GM18909 (cell line): ENCODE measurements at regions not wholly inside any gene's neighbourhood (a gene's known extent, or its start where the extent isn't known, plus 50 kb on each side); places are given as distances from the start of the nearest gene placed in this dataset.

Source experiments
- ATAC-seq: cut with Tn5 transposase; IDR thresholded peaks from one replicate; pipeline ENCODE4 v1.9.1; 2021; ENCODE audit warnings: mild to moderate bottlenecking; ENCODE audit not compliant: unreplicated experiment, poor library complexity

DNA sequence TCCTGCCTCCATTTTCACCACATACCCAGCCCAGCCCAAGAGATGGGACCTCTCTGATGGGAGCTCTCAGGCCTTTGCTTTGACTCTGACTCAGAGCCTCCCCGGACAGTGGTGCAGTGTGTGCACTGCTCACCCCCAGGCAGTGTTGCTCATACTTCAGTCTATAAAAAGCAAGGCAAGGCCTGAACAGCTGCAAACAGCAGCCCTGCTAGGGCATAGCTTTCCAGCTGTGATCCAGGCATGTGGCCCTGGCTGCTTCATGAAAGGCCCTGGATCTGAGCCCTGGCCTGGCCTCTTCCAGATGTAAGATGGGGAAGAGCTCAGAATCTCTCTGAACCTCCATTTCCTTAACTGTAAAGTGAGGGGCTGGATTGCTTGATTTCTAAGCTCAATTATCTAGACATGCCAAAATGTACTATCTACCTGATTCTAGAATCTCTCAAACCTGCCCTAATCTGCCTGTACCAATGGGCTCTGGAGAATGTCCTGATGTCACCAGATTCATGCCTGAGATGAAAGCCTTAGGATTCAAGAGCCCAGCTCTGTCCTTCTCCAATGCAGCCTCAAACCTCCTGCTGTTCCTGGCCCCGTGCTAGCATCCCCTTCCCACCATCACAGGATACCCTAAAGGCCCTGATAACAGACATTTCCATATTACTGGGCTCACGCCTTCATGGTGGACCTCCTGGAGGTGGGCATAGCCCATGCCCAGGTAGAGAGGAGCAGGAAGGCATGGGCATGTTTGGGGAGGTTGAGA lies 206.9 kb downstream of the ARL4C start:
- no peak for ATAC-seq

- ATAC-seq = no peak
Observed at GRCh38 chr2:234288974-234289455, 207.9 kb downstream of the ARL4C start.

GRCh38 chr2:234287650-234288049 lies 209.2 kb downstream of the ARL4C start:
- no peak for ATAC-seq

GRCh38 chr2:234286956-234287355 lies 209.9 kb downstream of the ARL4C start:
- no peak for ATAC-seq

DNA sequence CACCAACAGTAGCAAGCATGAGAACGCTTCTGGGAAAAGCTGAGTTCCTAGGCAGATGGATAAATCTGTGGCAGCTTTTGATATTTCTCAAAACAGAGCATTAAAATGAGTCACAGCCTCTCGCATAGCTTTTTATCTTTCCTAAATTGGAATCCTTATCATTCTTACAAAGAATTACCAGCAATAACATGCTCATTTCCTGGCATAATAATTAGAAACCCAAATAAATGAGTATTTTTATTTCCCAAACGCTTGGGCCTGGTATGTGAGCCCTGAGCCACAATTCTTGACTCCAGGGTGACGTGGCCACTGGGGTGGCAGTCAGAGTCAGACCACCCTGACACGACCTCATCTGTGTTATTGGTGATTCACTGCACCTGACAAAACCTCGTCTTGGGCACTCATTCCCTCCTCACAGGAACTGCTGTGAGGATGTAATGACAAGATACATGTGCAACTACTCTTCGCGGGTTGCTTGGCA lies 210.7 kb downstream of the ARL4C start:
- no peak for ATAC-seq

GRCh38 chr2:234285541-234285940 lies 211.3 kb downstream of the ARL4C start:
- no peak for ATAC-seq

DNA sequence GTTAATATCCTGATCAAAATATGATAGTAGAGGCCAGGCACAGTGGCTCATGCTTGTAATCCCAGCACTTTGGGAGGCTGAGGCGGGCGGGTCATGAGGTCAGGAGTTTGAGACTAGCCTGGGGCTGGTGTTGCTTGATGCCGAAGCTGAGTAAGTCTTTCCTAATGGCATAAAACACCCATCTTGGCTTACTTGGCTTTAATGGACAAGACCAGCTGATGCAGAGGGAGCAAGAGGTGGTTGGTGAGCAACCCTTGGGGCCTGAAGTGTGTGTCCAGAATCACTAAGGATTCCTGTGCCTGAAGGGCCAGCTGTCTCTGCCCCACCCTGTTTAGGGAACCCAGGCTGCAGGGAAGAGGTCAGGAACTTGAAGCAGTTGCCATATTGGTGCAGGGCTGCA lies 217.2 kb downstream of the ARL4C start:
- no peak for ATAC-seq

GRCh38 chr2:234278556-234279255 lies 218.2 kb downstream of the ARL4C start:
- no peak for ATAC-seq

GRCh38 chr2:234275515-234275914 lies 221.4 kb downstream of the ARL4C start:
- no peak for ATAC-seq

DNA sequence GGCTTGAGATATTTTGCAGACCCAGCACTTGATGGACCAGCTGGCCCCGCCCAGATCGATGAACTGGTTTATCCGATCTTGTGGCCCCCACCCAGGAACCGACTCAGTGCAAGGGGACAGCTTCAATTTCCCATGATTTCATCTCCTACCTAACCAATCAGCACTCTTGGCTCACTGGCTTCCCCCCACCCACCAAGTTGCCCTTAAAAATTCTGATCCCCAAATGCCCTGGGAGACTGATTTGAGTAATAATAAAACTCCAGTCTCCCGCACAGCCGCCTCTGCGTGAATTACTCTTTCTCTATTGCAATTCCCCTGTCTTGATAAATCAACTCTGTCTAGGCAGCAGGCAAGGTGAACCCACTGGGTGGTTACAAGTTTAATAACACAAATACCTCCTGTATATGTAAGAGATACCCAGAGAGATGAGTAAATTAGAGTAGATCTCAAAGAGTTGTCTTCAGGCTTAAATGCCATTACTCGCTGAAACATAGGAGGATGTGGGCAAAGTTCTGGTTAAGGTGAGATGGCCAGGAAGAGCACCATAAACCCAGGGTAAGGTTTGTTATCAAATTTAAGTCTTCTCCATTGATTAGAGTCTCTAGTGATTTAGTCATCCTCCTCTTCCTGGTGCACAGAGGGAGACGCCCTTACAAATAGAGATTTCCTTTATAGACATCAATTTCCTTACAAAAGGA lies 222.8 kb downstream of the ARL4C start:
- ATAC-seq = no peak

- no peak for ATAC-seq
Observed at GRCh38 chr2:234272069-234272850, 221.8 kb downstream of the SPP2 start.

DNA sequence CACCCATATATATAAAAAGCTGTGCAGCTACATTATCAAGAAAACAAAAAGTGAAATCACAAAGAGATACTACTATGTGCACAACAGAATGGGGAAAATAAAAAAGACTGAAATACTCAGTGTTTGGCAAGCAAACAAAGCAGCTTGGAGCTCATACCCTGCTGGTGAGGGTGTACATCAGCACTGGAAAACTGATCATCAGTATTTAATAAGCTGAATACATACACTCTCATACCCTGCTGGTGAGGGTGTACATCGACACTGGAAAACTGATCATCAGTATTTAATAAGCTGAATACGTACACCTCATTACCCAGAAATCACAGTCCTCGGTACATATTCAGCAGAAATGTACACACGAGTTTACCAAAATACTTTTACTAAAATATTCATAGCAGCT lies 220.8 kb downstream of the SPP2 start:
- no peak for ATAC-seq

- no peak for ATAC-seq
Observed at GRCh38 chr2:234269769-234270204, 219.3 kb downstream of the SPP2 start.

- no peak for ATAC-seq
Observed at GRCh38 chr2:234267534-234267933, 217.0 kb downstream of the SPP2 start.

DNA sequence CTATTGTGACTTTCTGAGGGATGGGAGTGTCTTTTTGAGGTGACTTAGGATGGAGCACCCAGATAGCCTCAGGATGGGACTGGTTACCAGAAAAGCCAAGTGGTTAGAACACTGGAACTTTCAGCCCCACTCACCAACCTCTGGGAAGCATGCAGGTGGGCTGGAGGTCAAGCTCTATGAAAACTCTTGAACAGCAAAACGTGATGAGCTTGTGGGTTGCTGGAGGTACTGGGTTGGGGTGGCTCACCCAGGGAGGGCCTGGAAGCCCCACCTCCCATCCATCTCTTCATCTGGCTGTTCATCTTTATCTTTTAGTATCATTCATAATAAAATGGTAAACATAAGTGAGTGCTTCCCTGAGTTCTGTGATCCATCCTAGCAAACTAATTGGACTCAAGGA lies 216.4 kb downstream of the SPP2 start:
- no peak for ATAC-seq

DNA sequence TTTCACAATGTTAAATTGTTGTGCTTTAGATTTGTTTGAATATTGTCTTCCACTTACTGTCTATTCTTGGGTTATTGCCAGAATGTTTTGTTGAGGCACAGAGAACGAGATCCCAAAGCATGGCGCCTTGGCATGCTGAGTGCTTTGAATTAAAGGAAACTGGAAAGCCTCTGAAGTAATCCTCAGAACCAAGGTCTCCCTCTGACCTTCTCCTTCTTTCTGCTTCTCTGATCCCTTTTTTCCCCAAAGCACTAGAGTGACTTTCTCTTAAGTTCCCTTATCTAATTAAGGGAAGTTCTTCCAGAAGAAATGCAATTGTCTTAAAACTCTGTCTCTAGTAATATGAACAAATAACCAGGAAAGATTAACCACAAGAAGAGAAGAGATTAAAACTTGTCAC lies 214.7 kb downstream of the SPP2 start:
- no peak for ATAC-seq

DNA sequence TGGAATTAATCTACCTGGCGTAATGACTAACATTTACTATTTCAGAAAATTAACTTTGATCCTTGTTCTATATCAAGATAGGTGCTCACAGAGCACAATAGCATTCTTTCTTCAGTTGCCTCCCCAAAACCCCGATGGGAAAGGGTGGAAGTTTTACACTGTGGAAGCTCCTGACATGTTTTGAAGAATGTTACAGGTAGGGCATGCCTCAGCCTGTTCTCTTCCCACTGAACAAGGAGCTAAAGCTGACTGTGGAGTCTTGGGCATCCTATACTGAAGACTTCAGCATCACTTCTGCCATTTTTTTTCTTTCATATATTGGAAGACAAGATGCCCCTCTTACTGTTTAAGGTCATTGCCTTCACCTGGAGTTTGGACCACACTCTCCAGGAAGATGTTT lies 211.2 kb downstream of the SPP2 start:
- no peak for ATAC-seq

- no peak for ATAC-seq
Observed at GRCh38 chr2:234259440-234259839, 208.9 kb downstream of the SPP2 start.

GRCh38 chr2:234258562-234259141 lies 208.2 kb downstream of the SPP2 start:
- no peak for ATAC-seq
